Cardiac septum (tissue), 1 donor: ENCODE measurements at regions not wholly inside any gene's neighbourhood (a gene's known extent, or its start where the extent isn't known, plus 50 kb on each side); places are given as distances from the start of the nearest gene placed in this dataset.
"Not testable (repeated sequence)": the region's sequence is repeated elsewhere in the genome, so short reads cannot be mapped to it uniquely, and the experiment has no call there.

Source experiments
- DNase-seq: peaks from one replicate; pipeline ENCODE4 v3.0.0-alpha.2; 2020; ENCODE audit warnings: low spot score
- intact Hi-C: fragments of 100-400 bp; cut with DNase I; formaldehyde crosslinking; loops from one replicate; pipeline ENCODE4 v1.14.0; 2022
- donor health status: DM: no; HTN: no; CAD: no.

DNA sequence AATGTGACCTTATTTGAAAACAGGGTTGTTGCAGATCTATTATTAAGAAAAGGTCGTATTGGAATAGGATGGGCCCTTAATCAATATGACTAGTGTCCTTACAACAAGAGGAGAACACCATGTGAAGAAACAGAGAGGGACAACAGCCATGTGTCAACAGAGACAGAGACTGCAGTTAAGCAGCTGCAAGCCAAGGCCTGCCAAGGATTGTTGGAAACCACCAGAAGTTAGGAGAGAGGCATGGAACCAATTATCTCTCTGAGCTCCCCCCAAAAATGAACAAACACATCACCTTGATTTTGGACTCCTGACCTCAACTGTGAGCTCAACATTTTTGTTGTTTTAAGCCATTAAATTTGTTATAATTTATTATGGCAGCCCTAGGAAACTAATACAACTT is 214.6 kb upstream of the PRKD1 start:
- intact Hi-C loops: no loop called here
- no peak for DNase-seq

GRCh38 chr14:30143627-30144026 is 216.0 kb upstream of the PRKD1 start:
- intact Hi-C loops: no loop called here
- no peak for DNase-seq

DNA sequence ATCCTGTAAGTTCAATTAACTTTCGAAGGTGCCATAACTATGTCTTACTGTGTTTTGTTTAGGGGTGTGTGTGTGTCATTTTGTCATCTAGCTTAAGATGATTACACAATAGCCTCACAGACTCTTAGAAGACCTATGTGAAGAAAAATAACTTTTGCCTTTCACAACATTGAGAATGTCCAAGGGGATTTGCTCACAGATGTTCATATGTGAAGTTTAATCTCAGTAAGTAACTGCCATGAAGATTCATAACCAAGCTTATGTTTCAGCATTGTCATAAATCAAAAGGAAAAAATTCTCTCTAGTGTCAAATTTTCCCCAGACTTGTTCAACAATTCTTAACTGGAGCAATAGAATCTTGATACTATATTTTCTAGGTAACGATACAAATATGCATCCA is 226.1 kb upstream of the PRKD1 start:
- intact Hi-C loops: no loop called here
- no peak for DNase-seq

DNA sequence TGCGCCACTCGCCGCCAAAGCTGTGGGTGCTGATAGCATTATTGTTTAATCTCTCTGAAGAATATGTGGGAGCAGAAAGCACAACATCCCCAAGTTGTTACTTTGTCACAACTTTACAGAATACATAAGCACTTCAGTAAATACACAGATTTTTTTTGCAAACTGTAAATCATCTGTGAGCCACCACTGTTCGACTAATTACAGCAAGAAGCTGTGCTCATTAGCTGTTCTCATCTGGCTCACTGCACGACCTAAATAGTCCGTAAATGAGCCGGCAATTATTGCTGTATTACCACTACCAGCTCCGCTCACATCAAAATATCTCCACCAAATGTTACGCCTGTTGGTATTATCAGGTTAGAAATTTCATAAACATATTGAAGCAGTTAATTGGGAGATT is 228.9 kb upstream of the PRKD1 start:
- DNase-seq: no peak
- intact Hi-C loops: no loop called here

GRCh38 chr14:30158299-30158698 is 230.7 kb upstream of the PRKD1 start:
- no peak for DNase-seq
- intact Hi-C loops: no loop called here

- DNase-seq: no peak
- intact Hi-C loops: no loop called here
These were observed 231.7 kb upstream of the PRKD1 start for GRCh38 chr14:30159374-30159773.

- intact Hi-C loops: no loop called here
- no peak for DNase-seq
These were observed 233.0 kb upstream of the PRKD1 start for GRCh38 chr14:30160608-30161007.

DNA sequence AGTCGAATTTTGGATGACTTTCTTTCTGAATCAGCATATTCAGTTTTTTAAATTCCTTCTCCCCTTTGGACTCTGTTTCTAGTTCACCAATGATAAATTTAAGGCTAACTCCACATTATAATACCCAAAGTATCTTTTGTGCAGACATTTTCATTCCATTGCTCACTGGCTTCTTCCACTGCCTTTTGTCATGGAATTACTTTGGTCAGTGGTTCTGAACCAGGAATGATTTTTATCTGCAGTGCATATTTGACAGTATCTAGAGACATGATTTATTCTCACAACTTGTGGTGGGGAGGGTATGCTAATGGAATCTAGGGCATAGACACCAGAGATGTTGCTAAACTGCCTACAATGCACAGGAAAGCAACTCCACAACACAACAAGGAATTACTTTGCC is 234.4 kb upstream of the PRKD1 start:
- intact Hi-C loops: no loop called here
- DNase-seq: no peak

DNA sequence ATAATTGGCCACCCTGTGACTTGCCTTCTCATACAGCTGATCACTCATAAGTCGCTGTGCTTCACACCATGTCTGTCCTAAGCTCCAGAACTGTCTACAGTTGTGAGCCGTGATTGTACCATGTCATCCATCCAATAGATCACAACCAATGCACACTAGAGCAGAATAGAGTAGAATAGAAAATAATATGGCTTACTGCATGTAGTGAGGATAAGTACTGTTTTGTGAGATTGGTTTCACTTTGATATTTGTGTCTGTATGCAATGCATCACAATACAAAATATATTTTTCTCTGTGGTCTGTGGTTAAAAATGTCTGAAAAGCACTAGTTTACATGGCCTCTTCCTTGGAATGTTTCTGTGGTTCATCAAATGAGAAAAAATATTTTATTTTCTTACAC is 237.6 kb upstream of the PRKD1 start:
- intact Hi-C loops: no loop called here
- no peak for DNase-seq

DNA sequence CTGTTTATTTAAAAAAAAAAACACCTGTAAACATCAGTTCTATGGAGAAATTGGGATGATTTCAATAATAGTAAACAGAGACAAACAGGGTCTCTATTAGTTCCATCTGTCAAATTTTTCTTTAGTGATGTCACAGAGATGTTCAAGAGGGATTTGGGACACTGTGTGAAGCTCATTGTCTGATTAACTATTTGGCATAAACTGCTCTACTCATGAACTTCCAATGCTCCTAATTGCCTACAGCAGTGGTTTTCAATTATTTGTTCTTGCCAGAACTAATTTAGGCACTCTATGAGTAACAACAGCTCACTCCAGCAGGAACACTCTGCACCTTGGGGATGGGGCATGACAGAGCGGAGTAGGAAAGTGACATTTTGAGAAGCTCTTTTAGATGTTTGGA is 250.1 kb upstream of the PRKD1 start:
- intact Hi-C loops: no loop called here
- no peak for DNase-seq

GRCh38 chr14:30179381-30180130 is 251.9 kb upstream of the PRKD1 start:
- intact Hi-C loops: no loop called here
- no peak for DNase-seq

DNA sequence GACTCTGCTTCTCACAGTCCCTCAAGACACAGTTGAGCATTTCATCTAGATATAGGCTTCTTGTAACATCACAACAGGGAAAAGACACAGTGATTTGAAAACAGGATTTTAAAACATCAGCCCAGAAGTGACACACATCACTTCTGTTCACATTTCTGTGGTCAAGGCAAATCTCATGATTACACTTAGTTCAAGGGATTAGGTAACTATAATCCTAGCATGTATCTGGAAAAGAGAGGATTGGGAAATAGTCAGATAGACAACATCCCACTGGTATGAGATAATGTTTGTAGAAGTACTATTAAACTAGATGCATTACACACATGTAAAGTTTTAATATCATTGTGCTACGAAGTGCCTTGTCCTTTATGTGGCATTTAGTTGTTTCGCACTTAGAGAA is 252.6 kb upstream of the PRKD1 start:
- intact Hi-C loops: no loop called here
- no peak for DNase-seq

DNA sequence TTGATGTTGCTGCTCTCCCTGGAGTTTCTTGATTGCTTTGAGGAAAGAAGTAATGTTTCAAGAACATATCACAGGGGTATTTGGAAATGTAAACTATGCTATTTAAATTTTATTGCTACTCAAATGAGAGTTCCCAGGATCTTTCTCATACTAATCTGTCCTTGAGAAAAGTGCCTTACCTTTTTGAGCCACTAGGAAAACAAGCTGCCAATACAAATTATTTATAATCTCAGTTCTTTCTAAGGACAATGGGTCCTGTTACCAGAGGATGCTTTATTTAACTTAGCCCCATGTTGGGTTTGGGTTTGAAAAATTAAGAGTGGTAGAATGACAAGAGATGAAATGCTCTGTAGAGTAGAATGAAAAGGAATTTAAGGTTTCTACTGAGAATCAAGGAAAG is 258.2 kb upstream of the PRKD1 start:
- intact Hi-C loops: no loop called here
- no peak for DNase-seq

GRCh38 chr14:30191639-30192279 is 264.1 kb upstream of the PRKD1 start:
- intact Hi-C loops: no loop called here
- no peak for DNase-seq

DNA sequence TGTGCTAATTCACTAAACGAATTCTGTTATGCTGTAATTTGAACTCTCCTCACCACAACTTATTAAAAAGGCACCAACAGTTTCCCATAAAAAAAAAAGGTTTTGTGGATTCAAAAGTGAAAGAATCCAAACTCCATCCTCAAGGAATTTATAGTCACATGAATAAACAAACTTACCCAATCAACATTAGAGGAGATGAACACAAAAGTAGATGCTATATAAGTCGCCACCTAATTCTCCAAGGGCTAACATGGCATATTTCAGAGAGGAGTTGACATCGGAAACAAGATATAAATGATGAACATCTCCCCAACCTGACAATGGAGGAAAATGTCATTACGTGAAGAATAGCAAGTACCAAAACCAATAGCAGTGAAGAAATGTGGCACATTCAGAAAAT is 265.5 kb upstream of the PRKD1 start:
- intact Hi-C loops: no loop called here
- DNase-seq: no peak

DNA sequence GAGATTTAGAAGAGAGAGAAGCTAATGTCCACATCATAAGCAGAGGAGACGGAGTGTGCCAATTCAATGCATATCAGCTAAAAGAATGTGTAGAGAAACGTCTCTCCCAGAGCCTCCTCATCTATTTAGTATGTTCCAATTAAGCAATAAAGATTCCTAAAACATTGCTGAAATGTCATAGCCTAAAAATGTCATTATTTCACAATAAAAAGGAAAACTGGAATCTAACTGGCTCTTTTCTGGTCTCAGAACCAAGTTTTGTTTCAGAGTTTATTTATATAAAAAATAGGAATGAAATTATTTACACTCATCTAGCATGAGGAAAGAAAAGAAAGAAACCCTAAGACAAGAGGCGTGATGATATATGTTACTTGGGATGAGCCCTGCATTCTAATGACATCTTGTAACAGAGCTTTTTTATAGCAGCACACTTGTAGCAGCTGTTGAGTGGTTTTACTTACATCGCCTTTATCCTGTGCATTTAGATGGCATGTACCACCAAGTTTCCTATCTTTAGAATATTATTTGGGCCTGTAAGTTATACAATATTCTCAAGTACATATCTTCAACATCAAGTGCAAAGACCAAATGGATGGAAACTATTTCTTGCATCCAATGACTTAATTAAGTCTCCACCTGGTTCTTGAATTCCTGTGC is 266.3 kb upstream of the PRKD1 start:
- intact Hi-C loops: no loop called here
- DNase-seq: no peak

DNA sequence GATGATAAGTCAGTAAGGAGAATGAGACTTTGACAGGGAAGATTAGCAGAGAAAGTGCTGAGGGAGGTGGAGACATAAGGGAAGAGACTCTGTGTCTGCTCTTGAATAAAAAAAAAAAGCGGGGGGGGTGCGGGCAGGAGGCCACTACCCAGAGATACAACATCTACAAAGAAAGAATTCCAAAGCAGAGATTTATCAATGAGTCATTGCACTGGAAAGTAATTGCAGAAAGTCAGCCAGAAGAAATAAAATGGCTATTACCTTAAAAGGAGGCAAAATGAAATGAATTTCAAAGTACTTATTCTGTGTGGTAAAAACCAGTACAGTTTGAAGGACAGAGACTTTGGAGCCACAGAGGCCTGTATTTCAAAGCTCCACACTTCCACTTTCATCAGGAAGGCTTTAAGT is 267.1 kb upstream of the PRKD1 start:
- DNase-seq: no peak
- intact Hi-C loops: no loop called here

GRCh38 chr14:30195941-30196340 is 268.3 kb upstream of the PRKD1 start:
- intact Hi-C loops: no loop called here
- DNase-seq: no peak

- intact Hi-C loops: no loop called here
- DNase-seq: no peak
These were observed 269.2 kb upstream of the PRKD1 start for GRCh38 chr14:30196861-30197260.

DNA sequence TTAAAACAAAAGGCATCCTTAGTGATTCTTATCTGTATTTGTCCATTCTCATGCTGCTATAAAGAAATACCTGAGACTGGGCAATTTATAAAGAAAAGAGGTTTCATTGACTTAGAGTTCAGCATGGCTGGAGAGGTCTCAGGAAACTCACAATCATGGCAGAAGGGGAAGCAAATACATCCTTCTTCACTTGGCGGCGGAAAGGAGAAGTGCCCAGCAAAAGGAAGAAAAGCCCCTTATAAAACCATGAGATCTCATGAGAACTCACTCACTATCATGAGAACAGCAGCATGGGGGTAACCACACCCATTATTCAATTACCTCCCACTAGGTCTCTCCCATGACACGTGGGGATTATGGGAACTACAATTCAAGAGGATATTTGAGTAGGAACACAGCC is 271.1 kb upstream of the PRKD1 start:
- DNase-seq, intact Hi-C loops: not testable (repeated sequence)

GRCh38 chr14:30204431-30204980 is 276.9 kb upstream of the PRKD1 start:
- DNase-seq: no peak
- intact Hi-C loops: no loop called here
